ENCODE measurements at regions not wholly inside any gene's neighbourhood (a gene's known extent, or its start where the extent isn't known, plus 50 kb on each side); places are given as distances from the start of the nearest gene placed in this dataset.

DNA sequence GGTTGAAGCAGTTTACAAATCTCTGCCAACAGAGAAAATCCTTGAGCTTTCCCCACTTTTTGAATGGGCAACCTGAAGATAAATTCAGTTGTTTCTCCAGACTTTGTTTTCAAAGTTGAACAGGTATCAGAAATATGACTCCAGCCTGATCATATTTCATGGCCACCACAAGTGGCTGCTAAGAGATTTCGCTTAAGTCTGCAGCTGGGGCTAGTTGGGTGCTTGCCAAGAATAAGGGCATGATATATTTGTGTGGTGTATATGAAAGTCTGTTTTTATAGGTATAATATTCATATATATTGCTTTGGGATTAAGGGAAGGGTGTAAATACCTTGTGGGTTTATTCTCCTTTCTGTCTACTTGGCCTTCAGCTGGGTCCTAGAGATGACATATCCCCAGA, 168.4 kb upstream of the GDNF start:
- TF ChIP-seq, protein P1, sequence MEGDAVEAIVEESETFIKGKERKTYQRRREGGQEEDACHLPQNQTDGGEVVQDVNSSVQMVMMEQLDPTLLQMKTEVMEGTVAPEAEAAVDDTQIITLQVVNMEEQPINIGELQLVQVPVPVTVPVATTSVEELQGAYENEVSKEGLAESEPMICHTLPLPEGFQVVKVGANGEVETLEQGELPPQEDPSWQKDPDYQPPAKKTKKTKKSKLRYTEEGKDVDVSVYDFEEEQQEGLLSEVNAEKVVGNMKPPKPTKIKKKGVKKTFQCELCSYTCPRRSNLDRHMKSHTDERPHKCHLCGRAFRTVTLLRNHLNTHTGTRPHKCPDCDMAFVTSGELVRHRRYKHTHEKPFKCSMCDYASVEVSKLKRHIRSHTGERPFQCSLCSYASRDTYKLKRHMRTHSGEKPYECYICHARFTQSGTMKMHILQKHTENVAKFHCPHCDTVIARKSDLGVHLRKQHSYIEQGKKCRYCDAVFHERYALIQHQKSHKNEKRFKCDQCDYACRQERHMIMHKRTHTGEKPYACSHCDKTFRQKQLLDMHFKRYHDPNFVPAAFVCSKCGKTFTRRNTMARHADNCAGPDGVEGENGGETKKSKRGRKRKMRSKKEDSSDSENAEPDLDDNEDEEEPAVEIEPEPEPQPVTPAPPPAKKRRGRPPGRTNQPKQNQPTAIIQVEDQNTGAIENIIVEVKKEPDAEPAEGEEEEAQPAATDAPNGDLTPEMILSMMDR (IDR thresholded peaks at IDR 0.05), result no peak
- no peak for TF ChIP-seq POLR2A (IDR thresholded peaks at IDR 0.05)

Measured in adrenal gland (tissue), 5 donors.